Trophoblast cell (in vitro differentiated cells and primary cell): ENCODE measurements at regions not wholly inside any gene's neighbourhood (a gene's known extent, or its start where the extent isn't known, plus 50 kb on each side); places are given as distances from the start of the nearest gene placed in this dataset.
"Not testable (repeated sequence)": the region's sequence is repeated elsewhere in the genome, so short reads cannot be mapped to it uniquely, and the experiment has no call there.

Experiments
- DNase-seq, 2 donors: peaks; one replicate each; pipeline ENCODE4 v3.0.0-alpha.2; 2016
- H2AFZ ChIP-seq: 2 replicates; pipeline ENCODE4 v1.6.1; 2013; ENCODE audit warnings: low read length, moderate library complexity, mild to moderate bottlenecking; ENCODE audit not compliant: insufficient read depth, poor library complexity
- H2AK5ac ChIP-seq: 2 replicates; pipeline ENCODE4 v1.6.1; 2013; ENCODE audit warnings: mild to moderate bottlenecking, low read length
- H2BK120ac ChIP-seq: 2 replicates; pipeline ENCODE4 v1.6.1; 2013; ENCODE audit warnings: low read length, mild to moderate bottlenecking, moderate library complexity; ENCODE audit not compliant: insufficient read depth, poor library complexity
- H2BK12ac ChIP-seq: 2 replicates; pipeline ENCODE4 v1.6.1; 2013; ENCODE audit warnings: mild to moderate bottlenecking, low read length, moderate library complexity
- H2BK5ac ChIP-seq: 2 replicates; pipeline ENCODE4 v1.6.1; 2013; ENCODE audit warnings: low read length, low read depth, moderate library complexity, mild to moderate bottlenecking; ENCODE audit not compliant: poor library complexity
- H3K14ac ChIP-seq: 2 replicates; pipeline ENCODE4 v1.6.1; 2013; ENCODE audit warnings: mild to moderate bottlenecking, low read length
- H3K18ac ChIP-seq: 2 replicates; pipeline ENCODE4 v1.6.1; 2013; ENCODE audit warnings: mild to moderate bottlenecking, low read length
- H3K23ac ChIP-seq: 2 replicates; pipeline ENCODE4 v1.6.1; 2013; ENCODE audit warnings: low read length
- H3K27ac ChIP-seq: 2 replicates; pipeline ENCODE4 v1.5.1; 2013; ENCODE audit warnings: low read depth, mild to moderate bottlenecking, inconsistent platforms, low read length, moderate library complexity
- H3K27me3 ChIP-seq: 2 replicates; pipeline ENCODE4 v1.6.1; 2013; ENCODE audit warnings: inconsistent platforms, mild to moderate bottlenecking, low read length, moderate library complexity; ENCODE audit not compliant: insufficient read depth
- H3K36me3 ChIP-seq, 2 experiments: 1 replicate in 1 of 2; 2 replicates in 1 of 2; pipeline ENCODE4 v1.6.1; 2013; ENCODE audit warnings: low read length in 2 of 2, mild to moderate bottlenecking in 2 of 2, moderate library complexity in 1 of 2; ENCODE audit not compliant: insufficient read depth in 2 of 2, control insufficient read depth in 1 of 2
- H3K4ac ChIP-seq: 2 replicates; pipeline ENCODE4 v1.6.1; 2013; ENCODE audit warnings: low read depth, mild to moderate bottlenecking, low read length, moderate library complexity
- H3K4me1 ChIP-seq, 2 experiments: 1 replicate in 1 of 2; 2 replicates in 1 of 2; pipeline ENCODE4 v1.6.1; 2013; ENCODE audit warnings: low read length in 2 of 2, mild to moderate bottlenecking in 2 of 2, moderate library complexity in 1 of 2; ENCODE audit not compliant: insufficient read depth in 2 of 2, control insufficient read depth in 1 of 2
- H3K4me2 ChIP-seq: 2 replicates; pipeline ENCODE4 v1.6.1; 2013; ENCODE audit warnings: inconsistent platforms, mild to moderate bottlenecking, low read length, moderate library complexity
- H3K4me3 ChIP-seq: 2 replicates; pipeline ENCODE4 v1.5.1; 2013; ENCODE audit warnings: mild to moderate bottlenecking, low read depth, low read length, inconsistent platforms
- H3K79me1 ChIP-seq: one replicate; pipeline ENCODE4 v1.6.1; 2013; ENCODE audit warnings: low read length
- H3K79me2 ChIP-seq: 2 replicates; pipeline ENCODE4 v1.6.1; 2013; ENCODE audit warnings: low read length, mild to moderate bottlenecking; ENCODE audit not compliant: control insufficient read depth, insufficient read depth, poor library complexity
- H3K9ac ChIP-seq: 2 replicates; pipeline ENCODE4 v1.6.1; 2013; ENCODE audit warnings: mild to moderate bottlenecking, low read length
- H3K9me3 ChIP-seq: 2 replicates; pipeline ENCODE4 v1.6.1; 2013; ENCODE audit warnings: low read depth, mild to moderate bottlenecking, control low read depth, inconsistent platforms, low read length; ENCODE audit not compliant: insufficient read depth
- H4K12ac ChIP-seq: 2 replicates; pipeline ENCODE4 v1.6.1; 2013; ENCODE audit warnings: low read depth, mild to moderate bottlenecking, low read length, moderate library complexity
- H4K8ac ChIP-seq: 2 replicates; pipeline ENCODE4 v1.6.1; 2013; ENCODE audit warnings: low read depth, mild to moderate bottlenecking, low read length, moderate library complexity
- H4K91ac ChIP-seq: one replicate; pipeline ENCODE4 v1.6.1; 2013; ENCODE audit warnings: low read depth, mild to moderate bottlenecking, low read length, moderate library complexity
- WGBS: extraction: QIAGEN DNeasy Blood & Tissue Kit; methylation state at CpG from one replicate; pipeline ENCODE4 v1.1.7; 2013; ENCODE audit warnings: missing lambda C conversion rate; ENCODE audit not compliant: insufficient read length, insufficient coverage; ENCODE audit errors: extremely low coverage; 5-methylcytosine and 5-hydroxymethylcytosine counted together

DNA sequence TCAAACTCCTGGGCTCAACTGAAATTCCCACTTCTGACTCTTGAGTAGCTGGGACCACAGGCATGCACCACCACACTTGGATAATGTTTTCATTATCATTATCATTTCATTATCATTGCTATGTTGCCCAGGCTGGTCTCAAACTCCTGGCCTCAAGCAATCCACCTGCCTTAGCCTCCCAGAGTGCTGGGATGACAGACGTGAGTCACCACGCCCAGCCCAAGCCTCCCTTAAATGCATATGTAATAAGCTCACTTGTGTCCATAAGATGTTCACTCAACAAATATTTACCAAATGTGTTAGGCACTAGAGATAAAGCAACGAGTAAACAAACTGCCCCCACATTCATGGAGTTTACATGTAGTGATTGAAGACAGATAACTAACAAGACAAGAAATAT is 295.7 kb downstream of the GOLGA6L6 start:
- H3K23ac ChIP-seq, H3K4me1 ChIP-seq, H2AK5ac ChIP-seq, H2BK120ac ChIP-seq, H4K91ac ChIP-seq, H3K4ac ChIP-seq, H3K18ac ChIP-seq, H3K79me1 ChIP-seq, H3K27ac ChIP-seq, H3K4me2 ChIP-seq, H2BK5ac ChIP-seq, H2BK12ac ChIP-seq, H2AFZ ChIP-seq, DNase-seq, H3K36me3 ChIP-seq, H4K12ac ChIP-seq, H3K9ac ChIP-seq, H3K14ac ChIP-seq, H4K8ac ChIP-seq, H3K27me3 ChIP-seq, H3K4me3 ChIP-seq, H3K79me2 ChIP-seq: not testable (repeated sequence)
- peaks cover 21% of the 10 kb centered on the region for H3K9me3 ChIP-seq
- WGBS = no CpG with 5 or more reads among the region's 3 CpGs

- H3K36me3 ChIP-seq, H3K23ac ChIP-seq, H4K12ac ChIP-seq, H3K4ac ChIP-seq, H3K79me1 ChIP-seq, DNase-seq, H3K4me2 ChIP-seq, H3K9ac ChIP-seq, H2AFZ ChIP-seq, H4K91ac ChIP-seq, H3K4me1 ChIP-seq, H3K4me3 ChIP-seq, H3K27me3 ChIP-seq, H2BK5ac ChIP-seq, H2AK5ac ChIP-seq, H3K79me2 ChIP-seq, H3K18ac ChIP-seq, H2BK12ac ChIP-seq, H3K27ac ChIP-seq, H2BK120ac ChIP-seq, H3K14ac ChIP-seq, H4K8ac ChIP-seq: not testable (repeated sequence)
- peaks cover 23% of the 10 kb centered on the region for H3K9me3 ChIP-seq
- no CpG with 5 or more reads among the region's 17 CpGs for WGBS
Measured at GRCh38 chr15:20244792-20245191, 296.8 kb downstream of the GOLGA6L6 start.

- H3K4me3 ChIP-seq = not testable (repeated sequence)
Measured at GRCh38 chr15:20243486-20244240, 297.9 kb downstream of the GOLGA6L6 start.

GRCh38 chr15:20240366-20240917 is 301.2 kb downstream of the GOLGA6L6 start:
- H4K8ac ChIP-seq, H4K12ac ChIP-seq, H3K79me2 ChIP-seq, H2AFZ ChIP-seq, H2BK5ac ChIP-seq, H3K9ac ChIP-seq, H3K27ac ChIP-seq, H3K27me3 ChIP-seq, H2BK12ac ChIP-seq, H2BK120ac ChIP-seq, H3K18ac ChIP-seq, H3K4me2 ChIP-seq, H3K23ac ChIP-seq, H3K4me1 ChIP-seq, H2AK5ac ChIP-seq, H4K91ac ChIP-seq, H3K14ac ChIP-seq, H3K4me3 ChIP-seq, H3K36me3 ChIP-seq, H3K79me1 ChIP-seq, DNase-seq, H3K4ac ChIP-seq: not testable (repeated sequence)
- H3K9me3 ChIP-seq = peaks cover 13% of the 10 kb centered on the region
- no CpG with 5 or more reads among the region's 14 CpGs for WGBS

More at GRCh38 chr15:20243486-20244240, 297.9 kb downstream of the GOLGA6L6 start:
- not testable (repeated sequence) for H4K91ac ChIP-seq, H4K12ac ChIP-seq, H2BK5ac ChIP-seq, H3K18ac ChIP-seq, H3K4me1 ChIP-seq, H3K79me1 ChIP-seq, H3K4ac ChIP-seq, H2AK5ac ChIP-seq, DNase-seq, H2AFZ ChIP-seq, H3K9ac ChIP-seq, H3K14ac ChIP-seq, H3K4me2 ChIP-seq, H4K8ac ChIP-seq, H3K36me3 ChIP-seq, H2BK12ac ChIP-seq, H3K27me3 ChIP-seq, H3K27ac ChIP-seq, H3K23ac ChIP-seq, H2BK120ac ChIP-seq, H3K79me2 ChIP-seq
- peaks cover 21% of the 10 kb centered on the region for H3K9me3 ChIP-seq
- WGBS = no CpG with 5 or more reads among the region's 12 CpGs
